HG02678 (cell line): ENCODE measurements at regions not wholly inside any gene's neighbourhood (a gene's known extent, or its start where the extent isn't known, plus 50 kb on each side); places are given as distances from the start of the nearest gene placed in this dataset.

Source experiments
- ATAC-seq: cut with Tn5 transposase; IDR thresholded peaks from one replicate; pipeline ENCODE4 v1.9.1; 2021; ENCODE audit warnings: mild to moderate bottlenecking, moderate library complexity; ENCODE audit not compliant: unreplicated experiment

DNA sequence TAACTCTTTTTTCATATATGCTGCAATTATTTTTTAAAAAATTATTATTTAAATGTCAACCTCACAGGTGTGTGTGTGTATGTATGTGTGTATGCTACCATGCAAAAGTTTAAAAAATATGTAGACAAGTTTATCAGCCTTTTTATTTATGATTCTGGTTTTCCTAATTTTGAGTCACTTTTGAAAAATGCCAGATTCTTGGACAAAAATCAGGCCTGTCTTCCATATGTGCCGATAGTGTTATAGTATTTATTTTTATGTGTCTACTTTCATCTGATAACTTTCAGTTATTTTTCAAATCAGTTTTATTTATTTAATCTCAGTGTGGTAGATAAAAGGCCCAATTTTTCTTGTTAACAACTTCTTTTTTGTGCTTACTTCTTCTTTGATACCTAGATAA, 176.2 kb downstream of the RDH14 start:
- ATAC-seq: no peak

DNA sequence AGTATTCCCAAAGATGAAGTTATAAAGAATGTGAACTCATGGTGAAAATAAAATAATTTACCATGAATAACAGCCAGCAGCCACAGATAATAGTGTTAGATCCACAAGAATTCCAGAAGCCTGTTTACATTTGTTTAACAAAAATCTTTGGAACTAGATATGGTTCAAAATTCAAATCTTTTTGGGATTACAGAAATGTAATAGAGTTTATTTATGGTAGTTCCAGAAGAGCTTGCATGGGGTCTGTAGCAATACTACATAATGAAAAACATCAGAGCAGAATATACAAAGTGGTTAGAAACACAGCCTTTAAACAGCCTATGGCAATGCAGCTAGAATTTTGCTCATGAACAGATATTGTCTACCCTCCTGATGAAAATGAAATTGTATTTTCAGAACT, 179.1 kb downstream of the RDH14 start:
- no peak for ATAC-seq

DNA sequence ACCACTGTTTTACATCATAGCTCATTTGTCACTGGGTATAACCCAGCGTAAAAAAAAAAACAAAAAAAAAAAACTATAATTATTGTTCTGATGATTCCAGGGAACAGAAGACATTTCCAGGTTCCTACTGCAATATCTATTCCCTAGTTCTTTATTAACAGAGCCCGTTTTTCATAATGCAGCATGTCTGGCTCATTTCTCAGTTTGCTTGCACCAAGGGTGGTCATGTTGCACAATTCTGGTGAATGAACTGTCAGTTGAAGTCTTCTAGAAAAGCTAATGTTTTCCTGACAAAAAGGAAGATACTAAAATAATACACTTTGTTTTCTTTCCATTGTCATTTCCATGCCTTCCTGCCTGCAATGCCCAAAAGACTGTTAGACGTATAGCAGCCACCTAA, 180.1 kb downstream of the RDH14 start:
- no peak for ATAC-seq

DNA sequence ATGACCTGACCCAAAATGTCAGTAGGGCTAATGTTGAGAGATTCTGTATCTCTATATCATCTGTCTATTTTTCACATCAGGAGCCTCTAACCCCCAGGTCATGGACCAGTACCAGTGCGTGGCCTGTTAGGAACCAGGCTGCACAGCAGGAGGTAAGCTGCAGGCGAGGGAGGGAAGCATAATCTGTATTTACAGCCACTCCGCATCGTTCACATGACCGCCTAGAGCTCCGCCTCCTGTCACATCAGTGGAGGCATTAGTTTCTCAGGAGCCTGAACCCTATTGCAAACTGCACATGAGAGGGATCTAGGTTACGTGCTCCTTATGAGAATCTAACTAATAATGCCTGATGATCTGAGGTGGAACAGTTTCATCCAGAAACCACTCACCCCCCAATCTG, 180.6 kb downstream of the RDH14 start:
- ATAC-seq: no peak

DNA sequence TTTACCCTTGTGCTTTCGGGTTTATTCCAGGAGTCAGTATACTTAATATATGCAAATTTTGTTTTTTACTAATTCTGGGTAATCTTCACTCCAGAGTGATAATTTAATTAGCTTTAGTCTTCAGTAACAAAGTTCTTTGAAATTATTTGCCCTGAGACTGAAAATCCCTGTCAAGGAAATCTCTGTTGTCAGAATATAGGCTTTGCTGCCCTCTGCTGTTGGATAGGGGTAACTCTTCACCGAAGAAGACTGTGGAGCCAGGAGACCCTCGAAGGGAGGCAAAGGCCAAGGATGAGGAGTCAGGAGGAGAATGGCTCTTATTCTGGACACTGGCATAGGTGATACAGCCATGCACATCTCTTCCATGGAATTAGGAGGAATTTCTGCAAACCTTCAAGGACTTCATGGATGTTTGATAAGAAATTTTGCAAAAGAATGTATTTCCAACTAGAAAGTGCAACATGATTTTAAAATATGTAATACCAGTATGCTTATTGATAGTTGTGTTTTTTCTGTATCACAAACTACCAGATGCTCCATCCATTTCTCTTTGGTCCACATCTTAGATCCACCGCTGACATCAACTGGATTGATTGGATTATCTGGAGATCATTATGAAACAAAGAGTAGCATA, 182.3 kb downstream of the RDH14 start:
- peak; percentile 88 for ATAC-seq

DNA sequence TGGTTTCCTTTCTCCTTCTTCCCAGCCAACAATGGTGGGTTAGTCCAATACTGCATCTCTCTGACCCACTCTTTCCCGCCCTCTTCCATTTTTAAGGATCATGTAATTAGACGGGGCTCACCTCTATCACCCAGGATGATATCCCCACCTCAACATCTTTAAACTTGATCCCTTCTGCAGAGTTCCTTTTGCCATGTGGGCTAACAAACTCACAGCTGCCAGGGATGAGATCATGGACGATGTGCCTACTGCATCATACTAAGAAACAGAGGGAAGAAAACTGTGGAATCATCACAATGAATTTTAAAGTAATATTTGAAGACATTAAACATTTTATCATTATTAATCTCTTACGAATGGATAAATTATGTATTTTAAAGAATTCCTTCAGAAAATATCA, 183.5 kb downstream of the RDH14 start:
- no peak for ATAC-seq

DNA sequence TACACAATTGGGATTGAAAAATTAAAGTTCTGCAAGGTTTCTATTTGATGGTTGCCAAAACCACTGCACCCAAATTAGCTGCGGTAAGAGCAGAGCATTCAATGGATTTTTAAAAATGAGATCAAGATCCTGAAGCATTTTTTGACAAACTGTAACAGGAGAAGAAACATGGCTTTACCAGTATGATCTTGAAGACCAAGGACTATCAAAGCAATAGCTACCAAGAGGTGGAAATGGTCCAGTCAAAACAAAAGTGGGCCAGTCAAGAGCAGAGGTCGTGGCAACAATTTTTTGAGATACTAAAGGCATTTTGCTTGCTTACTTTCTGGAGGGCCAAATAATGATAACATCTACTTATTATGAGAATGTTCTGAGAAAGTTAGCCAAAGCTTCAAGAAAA, 186.8 kb downstream of the RDH14 start:
- no peak for ATAC-seq

DNA sequence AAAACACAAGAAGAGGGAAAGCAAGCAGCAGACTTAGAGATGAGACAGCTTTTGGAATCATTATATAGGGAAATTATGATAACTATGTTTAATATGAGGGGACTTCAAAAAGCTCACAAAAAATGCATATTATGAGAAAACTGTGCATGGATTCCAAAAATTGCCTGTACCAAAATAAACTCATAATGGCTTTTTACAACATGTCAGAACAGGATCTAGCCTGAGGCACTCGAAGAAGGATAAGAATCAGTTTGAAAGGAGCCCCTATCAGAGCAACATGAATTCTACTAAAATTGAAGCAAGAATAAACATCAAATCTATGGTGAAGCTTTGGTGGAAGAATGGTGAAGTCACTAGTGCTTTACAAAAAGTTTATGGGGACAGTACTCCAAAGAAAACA, 187.4 kb downstream of the RDH14 start:
- ATAC-seq: no peak

DNA sequence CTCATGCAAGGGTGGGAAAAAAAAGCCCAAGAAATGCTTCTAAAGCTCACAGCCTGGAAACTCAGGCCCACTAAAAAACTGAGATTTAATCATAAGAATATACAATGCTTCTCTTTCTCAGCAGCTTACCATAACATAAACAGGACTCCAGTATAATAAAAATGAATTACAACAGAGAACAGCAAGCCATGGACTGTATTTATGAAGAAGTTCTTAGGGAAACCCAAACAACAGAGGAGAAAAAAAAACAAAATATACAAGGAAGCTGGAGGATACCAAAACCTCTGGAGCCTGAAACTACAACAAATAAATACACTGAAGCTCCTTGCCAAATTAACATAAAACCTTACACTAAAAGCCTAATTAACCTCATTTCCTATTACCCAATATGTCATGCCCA, 187.8 kb downstream of the RDH14 start:
- ATAC-seq: no peak

DNA sequence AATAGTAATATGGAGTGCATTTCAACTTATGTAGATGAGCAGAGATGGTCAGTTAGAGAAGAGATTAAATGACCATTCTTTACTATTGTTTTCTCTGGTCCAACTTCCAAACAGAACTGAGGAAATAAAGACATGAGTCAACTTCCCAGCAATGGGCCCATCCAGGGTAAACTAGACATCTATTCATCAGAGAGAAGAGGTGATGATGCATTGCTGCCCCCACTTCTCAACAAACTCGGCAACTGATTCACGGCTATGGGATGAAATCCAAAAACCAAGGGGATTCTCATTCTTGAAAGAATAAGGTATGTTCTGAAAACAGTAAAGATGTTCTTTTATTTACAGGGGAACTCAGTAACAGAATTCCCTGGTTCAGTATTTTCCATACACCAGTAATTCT, 190.7 kb downstream of the RDH14 start:
- ATAC-seq: no peak

DNA sequence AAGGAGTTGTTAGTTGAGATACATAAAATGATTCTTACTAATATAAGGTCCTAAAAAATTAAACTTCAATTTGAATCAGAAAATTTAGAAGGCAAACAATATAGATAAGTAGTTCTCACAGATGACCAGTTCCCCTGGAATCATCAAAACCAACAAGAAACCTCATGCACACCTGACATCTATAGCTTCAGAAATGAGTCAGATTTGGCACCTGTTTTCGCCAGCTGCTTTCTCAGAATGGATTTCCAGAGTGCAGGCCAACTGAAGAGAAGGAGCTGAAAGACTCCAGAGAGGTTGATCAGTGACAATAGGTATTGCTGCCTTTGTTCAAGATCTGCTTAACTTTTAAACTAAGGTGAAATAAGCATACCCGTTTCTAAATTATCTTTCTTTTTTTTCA, 192.4 kb downstream of the RDH14 start:
- ATAC-seq: no peak

DNA sequence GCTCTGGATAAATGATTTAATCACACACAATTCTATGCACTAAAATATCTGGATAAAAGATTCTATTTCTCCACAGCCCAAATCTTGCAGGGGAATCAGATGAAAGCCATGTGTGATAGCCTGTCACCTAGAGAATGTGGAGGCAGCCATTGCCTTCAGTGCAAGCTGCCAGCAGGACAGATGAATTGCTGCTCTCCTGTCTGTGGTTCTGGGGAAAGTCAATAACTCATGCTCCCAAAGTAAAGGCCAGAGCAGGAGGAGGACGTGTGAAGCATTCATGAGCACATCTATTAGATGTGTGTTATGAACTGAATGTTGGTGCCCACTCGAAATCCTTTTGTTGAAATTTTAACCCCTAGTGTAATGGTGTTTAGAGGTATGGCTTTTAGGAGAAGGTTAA, 195.1 kb downstream of the RDH14 start:
- ATAC-seq: no peak

DNA sequence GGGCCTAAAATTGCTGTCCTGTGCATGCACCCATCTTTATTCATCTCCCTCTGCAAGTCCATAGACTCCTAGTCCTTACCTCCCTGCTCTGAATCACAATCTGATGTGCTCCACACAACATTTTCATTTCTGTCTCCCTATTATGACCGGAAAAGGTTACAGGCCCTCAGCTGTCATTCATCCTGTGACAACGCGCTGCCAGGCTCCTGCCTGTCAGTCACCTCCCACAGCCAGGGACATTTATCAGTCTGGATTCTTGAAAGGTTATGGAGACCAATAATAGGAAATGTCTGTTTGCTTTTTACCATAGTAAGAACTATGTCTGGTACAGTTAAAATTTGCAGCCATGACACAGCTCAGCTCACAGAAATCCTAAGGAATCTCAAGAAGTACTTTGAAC, 197.1 kb downstream of the RDH14 start:
- ATAC-seq: no peak

DNA sequence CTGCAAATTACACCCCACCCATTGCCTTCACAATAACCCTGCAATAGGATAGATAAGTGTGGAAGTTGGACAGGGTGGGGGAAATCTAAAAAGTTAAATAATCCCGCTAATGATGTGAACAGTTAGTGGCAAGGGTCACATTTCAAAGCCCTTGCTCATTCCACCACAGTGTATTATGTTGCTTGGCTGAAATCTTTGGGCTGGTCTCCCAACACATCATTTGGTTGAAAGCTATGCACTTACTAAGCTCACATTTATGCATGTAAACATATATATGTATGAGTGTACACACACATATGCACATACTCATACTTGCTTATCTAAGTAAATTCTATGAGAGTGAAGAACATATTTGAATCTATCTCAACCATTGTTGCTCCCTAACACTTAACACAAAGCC, 197.8 kb downstream of the RDH14 start:
- no peak for ATAC-seq

DNA sequence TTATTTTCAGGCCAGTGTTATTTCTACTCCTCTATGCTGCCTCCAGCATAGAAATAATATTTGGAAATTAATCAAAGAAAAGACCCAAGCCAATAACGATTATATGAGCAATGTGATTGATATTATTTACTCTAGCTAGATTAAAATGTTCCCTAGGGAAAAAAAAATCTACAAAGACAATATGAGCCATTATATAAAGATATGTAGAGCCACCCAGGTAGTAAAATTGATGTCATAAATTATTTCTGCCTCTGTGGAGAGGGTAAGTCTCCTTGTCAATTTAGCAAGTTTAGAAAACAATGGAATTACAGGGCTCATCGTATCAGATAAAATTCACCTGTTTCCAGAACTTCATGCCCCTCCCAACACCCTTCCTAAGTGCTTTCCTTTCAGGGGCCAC, 202.9 kb downstream of the RDH14 start:
- ATAC-seq: no peak

DNA sequence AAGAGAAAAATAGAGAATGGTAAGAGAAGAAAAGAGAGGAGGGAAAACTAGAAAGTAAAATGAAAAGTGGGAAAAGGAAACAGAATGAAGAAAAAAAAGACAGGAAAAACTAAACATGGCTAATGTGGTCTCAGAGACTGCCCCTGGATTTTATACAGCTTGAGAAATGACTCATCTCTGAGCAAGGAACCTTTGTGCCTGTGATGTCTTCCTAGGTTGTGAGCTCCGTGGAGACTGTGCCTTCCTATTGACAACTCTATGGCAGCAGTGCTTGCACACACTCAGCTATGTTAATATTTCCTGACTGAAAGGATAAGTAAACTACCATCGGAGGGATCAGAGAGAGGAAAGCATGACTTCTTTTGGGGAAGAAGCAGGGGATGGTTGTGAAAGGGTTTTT, 203.8 kb downstream of the RDH14 start:
- ATAC-seq: no peak

DNA sequence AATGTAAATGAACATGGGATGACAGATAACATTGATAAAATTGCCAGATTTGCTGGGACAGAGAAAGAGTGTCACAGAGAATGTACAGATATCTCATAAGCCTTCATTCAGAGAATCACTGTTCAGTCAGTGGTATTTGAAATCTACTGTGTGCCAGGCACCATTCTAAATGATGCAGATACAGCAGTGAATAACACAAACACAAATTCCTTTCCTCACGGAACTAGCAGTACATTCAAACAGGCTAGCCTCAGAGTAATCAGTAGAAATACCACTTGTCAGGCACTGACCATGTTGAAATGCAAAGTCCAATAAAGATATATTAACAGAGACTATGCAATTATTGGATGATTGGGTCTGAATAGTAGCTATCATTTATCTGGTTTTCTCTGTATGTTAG, 211.0 kb downstream of the RDH14 start:
- ATAC-seq: no peak

DNA sequence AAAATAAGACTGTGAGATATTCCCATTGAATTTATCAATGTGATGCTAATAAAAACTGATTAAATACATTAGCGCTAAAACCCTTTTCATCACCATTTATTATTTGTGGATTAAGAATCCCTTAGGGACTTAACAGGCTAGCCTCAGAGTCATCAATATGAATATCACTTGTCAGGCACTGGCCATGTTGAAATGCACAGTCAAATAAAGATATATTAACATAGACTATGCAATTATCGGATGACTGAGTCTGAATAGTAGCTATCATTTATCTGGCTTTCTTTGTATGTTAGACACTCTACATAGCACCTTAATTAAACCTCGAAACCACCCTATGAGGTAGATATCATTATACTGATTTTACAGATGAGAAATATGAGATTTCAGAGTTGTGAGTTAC, 213.6 kb downstream of the RDH14 start:
- no peak for ATAC-seq

DNA sequence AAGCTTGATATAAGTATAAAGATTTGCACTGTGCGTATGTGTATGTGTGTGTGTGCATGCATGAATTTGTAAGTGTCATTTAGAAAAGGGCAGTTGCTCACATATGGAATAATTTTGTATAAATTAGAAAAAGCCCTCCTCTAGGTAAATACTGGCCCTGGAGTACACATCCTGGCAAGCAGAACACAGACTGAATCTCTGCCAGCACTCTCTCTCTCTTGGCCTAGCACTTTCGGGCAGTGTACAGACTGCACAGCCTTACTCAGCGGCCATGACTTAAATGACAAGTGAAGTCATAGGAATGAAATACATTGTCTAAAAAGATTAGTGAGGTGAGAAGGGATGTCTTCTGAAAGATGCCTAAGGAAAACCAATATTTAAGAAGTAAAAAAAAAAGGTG, 214.1 kb downstream of the RDH14 start:
- ATAC-seq: no peak

DNA sequence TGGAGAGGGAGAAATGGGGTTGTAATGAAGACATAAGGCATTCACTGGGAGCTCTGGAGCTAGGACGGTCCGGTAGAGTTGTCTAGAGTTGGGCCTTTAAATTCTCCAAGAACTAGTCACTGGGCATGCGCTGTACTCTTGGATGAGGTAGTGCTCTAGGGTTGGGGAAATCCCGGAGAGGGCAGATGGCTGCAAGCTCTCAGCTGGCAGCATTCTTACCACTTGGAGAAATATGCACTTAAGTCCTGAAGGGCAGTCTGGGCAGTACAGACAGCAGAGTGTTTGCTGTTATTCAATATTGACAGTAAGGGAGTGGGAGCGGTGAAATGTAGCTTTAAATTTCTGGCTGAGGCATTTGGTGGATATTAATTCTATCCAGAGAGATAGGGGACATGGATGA, 214.6 kb downstream of the RDH14 start:
- no peak for ATAC-seq

DNA sequence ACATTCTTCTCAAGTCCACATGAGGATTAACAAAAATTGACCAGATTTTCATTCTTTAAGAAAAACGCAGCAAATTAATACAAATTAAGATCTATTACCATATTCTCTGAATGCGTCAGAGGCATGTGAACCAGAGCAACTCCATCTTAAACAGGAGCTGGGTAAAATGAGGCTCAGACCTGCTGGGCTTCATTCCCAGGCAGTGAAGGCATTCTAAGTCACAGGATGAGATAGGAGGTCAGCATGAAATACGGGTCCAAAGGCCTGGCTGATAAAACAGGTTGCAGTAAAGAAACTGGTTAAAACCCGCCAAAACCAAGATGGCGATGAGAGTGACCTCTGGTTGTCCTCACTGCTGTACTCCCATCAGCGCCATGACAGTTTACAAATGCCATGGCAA, 217.6 kb downstream of the RDH14 start:
- ATAC-seq: no peak

DNA sequence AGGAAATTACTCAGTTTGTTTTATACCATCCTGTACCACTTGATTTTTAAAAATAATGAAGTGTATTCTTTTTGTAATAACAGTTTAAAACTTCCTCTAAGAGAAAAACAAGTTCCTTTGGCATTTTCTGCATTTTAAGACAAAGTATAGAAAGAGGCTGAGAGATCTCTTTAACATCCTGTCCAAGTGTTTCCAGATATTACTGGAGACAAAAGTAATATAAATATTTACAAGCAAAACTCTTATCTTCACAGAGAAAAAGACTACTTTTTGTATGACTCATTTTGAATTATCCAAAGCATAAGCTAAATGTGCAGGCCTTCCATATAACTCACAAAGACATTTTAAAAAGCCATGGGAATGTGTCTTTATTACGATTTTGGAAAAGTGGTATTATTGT, 221.1 kb downstream of the RDH14 start:
- no peak for ATAC-seq

DNA sequence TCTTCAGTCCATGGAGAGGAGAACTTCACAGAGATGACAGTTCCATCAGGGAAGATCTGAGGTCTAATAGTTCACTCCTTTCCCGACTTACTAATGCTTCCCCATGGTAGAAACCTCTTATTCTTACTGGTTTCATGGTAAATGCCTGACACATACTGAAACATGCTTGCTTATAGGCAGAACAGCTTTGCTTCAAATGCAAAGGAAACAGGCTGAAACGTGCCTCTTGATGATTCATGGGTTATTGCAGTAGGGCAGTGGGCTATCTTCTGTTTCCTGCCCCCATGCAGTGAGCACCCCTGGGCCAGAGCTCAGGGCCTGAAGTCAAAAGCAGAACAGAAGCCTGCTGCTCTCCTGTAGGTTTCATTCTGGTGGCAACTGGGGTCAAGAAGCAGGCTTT, 223.5 kb downstream of the RDH14 start:
- ATAC-seq: no peak

DNA sequence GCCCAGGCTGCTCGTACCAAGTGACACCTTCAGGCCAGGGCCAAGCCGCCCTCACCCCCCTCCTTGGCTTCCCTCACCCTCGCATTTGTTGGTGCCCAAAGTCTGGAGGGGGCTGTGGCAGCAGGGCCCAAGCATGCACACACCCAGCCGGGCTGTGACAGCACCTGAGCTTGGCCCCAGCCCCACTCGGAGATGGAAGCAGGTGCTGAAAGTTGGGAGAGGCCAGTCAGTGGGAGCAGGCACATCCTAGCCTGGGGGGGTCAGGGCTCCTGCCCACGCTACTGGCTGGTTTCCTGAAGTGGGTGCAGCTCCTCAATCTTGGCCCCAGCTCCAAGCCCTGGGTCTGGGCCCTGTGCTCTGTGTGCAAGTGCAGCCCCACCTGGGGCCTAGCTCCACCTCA, 228.0 kb downstream of the RDH14 start:
- ATAC-seq: no peak
